Stomach (tissue), 8 donors: ENCODE measurements at regions not wholly inside any gene's neighbourhood (a gene's known extent, or its start where the extent isn't known, plus 50 kb on each side); places are given as distances from the start of the nearest gene placed in this dataset.

Experiments used
- DNase-seq, 2 donors: peaks; one replicate each; pipeline versions ENCODE4 v3.0.0 to v3.0.0-alpha.2; 2013 to 2019
- H3K27ac ChIP-seq, 5 donors: fragments of 200-600 bp in 4 of 5; sonication (generic) in 4 of 5; one replicate each; pipeline ENCODE4 v1.5.1; 2013 to 2019; ENCODE audit warnings: mild to moderate bottlenecking in 1 of 5, moderate library complexity in 1 of 5
- H3K27me3 ChIP-seq, 3 donors: fragments of 200-600 bp; sonication (generic); one replicate each; pipeline ENCODE4 v1.5.1; 2017 to 2019; ENCODE audit warnings: mixed run types in 1 of 3
- H3K36me3 ChIP-seq, 4 donors: fragments of 200-600 bp; sonication (generic); 1 replicate in 3 of 4; 2 replicates in 1 of 4; pipeline ENCODE4 v1.5.1; 2016 to 2019
- H3K4me1 ChIP-seq, 4 donors: fragments of 200-600 bp; sonication (generic); one replicate each; pipeline ENCODE4 v1.5.1; 2016 to 2019
- H3K4me3 ChIP-seq, 4 donors: fragments of 200-600 bp; sonication (generic) in 3 of 4; one replicate each; pipeline ENCODE4 v1.5.1; 2016 to 2019; ENCODE audit warnings: mild to moderate bottlenecking in 1 of 4
- H3K9me3 ChIP-seq, 4 donors: fragments of 200-600 bp; sonication (generic); one replicate each; pipeline ENCODE4 v1.5.1; 2016 to 2019
- EP300 ChIP-seq: sonication (generic); formaldehyde crosslinking; IDR thresholded peaks from one replicate; pipeline ENCODE4 v1.6.1; 2017; ENCODE audit warnings: antibody characterized with exemption
- POLR2A ChIP-seq, 4 donors: fragments of 450-650 bp; IDR thresholded peaks; one replicate each; pipeline ENCODE4 v1.6.1; 2016; ENCODE audit warnings: antibody characterized with exemption in 4 of 4, control low read depth in 2 of 4, mild to moderate bottlenecking in 1 of 4, moderate library complexity in 1 of 4
- POLR2AphosphoS5 ChIP-seq, 3 donors: sonication (generic); formaldehyde crosslinking; IDR thresholded peaks; one replicate each; pipeline ENCODE4 v1.6.1; 2016; ENCODE audit warnings: antibody characterized with exemption in 3 of 3
- WGBS, 5 donors: extraction: QIAGEN DNeasy Blood & Tissue Kit in 3 of 5; methylation state at CpG; one replicate each; pipeline versions ENCODE4 v1.1.5 to v1.1.7; 2013 to 2018; 5-methylcytosine and 5-hydroxymethylcytosine counted together
- intact Hi-C: fragments of 100-400 bp; cut with DNase I; formaldehyde crosslinking; loops from one replicate; pipeline ENCODE4 v1.15.1; 2023; ENCODE audit warnings: low total_unique reads
- TF ChIP-seq, protein P1 (sequence below), 7 experiments: fragments of 450-650 bp in 4 of 7; fragments of 200-600 bp in 3 of 7; sonication (generic) in 3 of 7; IDR thresholded peaks; one replicate each; pipeline ENCODE4 v1.5.1; 2016 to 2019; ENCODE audit warnings: antibody characterized with exemption in 7 of 7, control low read depth in 2 of 7, mild to moderate bottlenecking in 1 of 7
- donor health status: healthy with polysubstance abuse.
- donor health status: Bipolar disorder and iron deficiency.
- donor health status: healthy.

DNA sequence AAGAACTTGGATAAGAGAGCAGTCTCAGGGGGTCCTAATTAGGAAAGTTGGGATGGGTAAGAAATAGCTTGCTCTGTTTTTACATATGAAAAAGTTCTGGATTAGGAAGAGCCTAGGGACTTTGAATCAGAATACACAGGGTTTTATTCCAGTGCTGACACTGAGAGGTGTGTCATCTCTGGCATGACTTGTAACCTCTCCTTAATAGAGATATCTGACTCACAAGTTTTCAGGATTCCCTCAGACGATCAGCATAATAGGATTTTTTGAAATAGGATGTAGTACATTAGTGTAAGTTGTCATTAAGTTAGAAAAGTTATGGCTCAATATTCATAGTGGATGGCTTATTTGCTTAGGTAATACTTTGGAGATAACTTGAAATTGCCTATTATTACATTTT is 555.2 kb upstream of the MIR17HG start:
- no peak for DNase-seq
- no peaks in the 10 kb centered on the region for H3K27me3 ChIP-seq
- H3K27ac ChIP-seq = no peak overlapping the region
- no peak overlapping the region for H3K4me3 ChIP-seq
- no peaks in the 10 kb centered on the region for H3K36me3 ChIP-seq
- whole genome bisulfite sequencing, 5 donors = 74 to 79% (median 76%) methylated on average over 1 of the region's 1 CpG
- no peaks in the 10 kb centered on the region for H3K4me1 ChIP-seq
- no peaks in the 10 kb centered on the region for H3K9me3 ChIP-seq
- TF ChIP-seq EP300 (no peak), POLR2A (IDR thresholded peaks at IDR 0.05) (no peak), POLR2AphosphoS5 (IDR thresholded peaks at IDR 0.05) (no peak)
- TF ChIP-seq, protein P1, sequence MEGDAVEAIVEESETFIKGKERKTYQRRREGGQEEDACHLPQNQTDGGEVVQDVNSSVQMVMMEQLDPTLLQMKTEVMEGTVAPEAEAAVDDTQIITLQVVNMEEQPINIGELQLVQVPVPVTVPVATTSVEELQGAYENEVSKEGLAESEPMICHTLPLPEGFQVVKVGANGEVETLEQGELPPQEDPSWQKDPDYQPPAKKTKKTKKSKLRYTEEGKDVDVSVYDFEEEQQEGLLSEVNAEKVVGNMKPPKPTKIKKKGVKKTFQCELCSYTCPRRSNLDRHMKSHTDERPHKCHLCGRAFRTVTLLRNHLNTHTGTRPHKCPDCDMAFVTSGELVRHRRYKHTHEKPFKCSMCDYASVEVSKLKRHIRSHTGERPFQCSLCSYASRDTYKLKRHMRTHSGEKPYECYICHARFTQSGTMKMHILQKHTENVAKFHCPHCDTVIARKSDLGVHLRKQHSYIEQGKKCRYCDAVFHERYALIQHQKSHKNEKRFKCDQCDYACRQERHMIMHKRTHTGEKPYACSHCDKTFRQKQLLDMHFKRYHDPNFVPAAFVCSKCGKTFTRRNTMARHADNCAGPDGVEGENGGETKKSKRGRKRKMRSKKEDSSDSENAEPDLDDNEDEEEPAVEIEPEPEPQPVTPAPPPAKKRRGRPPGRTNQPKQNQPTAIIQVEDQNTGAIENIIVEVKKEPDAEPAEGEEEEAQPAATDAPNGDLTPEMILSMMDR (IDR thresholded peaks at IDR 0.05) = no peak
- intact Hi-C loops = no loop called here

DNA sequence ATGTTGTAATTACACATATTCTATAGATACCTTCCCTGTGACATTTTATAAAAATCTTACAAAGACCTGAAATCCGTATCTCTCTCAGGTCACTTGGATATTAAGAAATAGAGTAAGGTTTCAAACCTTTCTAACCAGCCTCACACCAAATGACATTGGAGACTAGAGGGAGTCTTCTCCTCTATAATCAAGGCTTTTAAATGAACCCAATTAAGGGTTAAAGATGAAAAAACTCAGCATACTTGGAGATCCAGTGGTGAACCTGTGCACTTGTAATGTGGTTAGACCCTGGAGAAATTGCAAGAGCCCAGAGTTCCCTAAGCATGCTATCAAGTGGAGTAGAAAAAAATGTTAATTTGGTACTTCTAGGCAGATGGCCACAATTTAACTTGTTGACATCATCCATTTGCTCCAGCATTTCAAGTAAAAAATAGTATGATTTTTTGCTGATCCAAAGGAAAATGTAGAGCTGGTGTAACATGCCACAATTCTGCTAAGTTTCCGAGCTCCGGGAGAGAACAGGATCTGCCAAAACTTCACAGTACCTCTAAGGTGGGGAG is 554.1 kb upstream of the MIR17HG start:
- peak in 1 of 2 donors; percentile 48 for DNase-seq
- Histone ChIP-seq H3K36me3 (no peaks in the 10 kb centered on the region), H3K4me1 (no peaks in the 10 kb centered on the region), H3K9me3 (no peaks in the 10 kb centered on the region), H3K4me3 (no peak overlapping the region), H3K27me3 (no peaks in the 10 kb centered on the region), H3K27ac (no peak overlapping the region)
- 69 to 90% (median 85%) methylated on average over 3 of the region's 3 CpGs for WGBS, 5 donors
- TF ChIP-seq, protein P1 (IDR thresholded peaks at IDR 0.05) = no peak
- TF ChIP-seq POLR2AphosphoS5 (IDR thresholded peaks at IDR 0.05) (no peak), EP300 (no peak), POLR2A (IDR thresholded peaks at IDR 0.05) (no peak)
- intact Hi-C loops = no loop called here

DNA sequence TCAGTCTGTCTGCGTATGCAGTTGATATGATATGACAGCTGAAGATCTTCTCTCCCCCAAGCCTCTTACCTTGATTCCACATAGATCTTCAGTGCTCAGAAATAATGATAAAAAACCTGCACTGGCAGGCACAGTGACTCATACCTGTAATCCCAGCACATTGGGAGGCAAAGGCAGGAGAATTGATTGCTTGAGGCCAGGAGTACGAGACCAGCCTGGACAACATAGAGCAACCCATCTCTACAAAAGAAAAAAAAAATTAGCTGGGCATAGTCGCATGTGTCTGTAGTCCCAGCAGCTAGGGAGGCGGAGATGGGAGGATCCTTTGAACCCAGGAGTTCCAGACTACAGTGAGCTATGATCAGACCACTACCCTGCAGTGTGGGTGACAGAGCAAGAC is 551.0 kb upstream of the MIR17HG start:
- intact Hi-C loops = no loop called here
- H3K9me3 ChIP-seq = no peaks in the 10 kb centered on the region
- DNase-seq = no peak
- no peaks in the 10 kb centered on the region for H3K36me3 ChIP-seq
- no peaks in the 10 kb centered on the region for H3K4me1 ChIP-seq
- TF ChIP-seq EP300 (no peak), POLR2A (IDR thresholded peaks at IDR 0.05) (no peak), POLR2AphosphoS5 (IDR thresholded peaks at IDR 0.05) (no peak)
- TF ChIP-seq, protein P1 (IDR thresholded peaks at IDR 0.05) = no peak
- H3K27me3 ChIP-seq = no peaks in the 10 kb centered on the region
- no peak overlapping the region for H3K4me3 ChIP-seq
- no peak overlapping the region for H3K27ac ChIP-seq
- WGBS, 5 donors = 71 to 82% (median 74%) methylated on average over 4 of the region's 4 CpGs

DNA sequence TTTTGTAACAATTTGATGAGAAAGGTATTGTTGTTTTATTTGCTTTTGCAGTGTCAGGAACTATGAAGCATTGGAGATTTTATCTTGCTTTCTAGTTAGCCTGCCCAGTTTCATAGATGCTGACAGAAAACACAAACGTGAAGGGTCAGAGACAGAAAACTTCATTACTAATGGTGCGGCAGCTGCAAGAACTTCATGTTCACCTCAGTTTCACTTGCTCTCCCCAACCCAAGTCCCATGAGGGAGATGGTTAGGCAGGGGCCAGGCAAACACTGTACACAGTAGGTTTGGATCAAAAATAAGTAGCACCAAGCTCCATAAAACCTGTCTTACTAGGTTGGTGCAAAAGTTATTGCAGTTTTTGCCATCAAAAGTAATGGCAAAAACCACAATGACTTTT is 550.2 kb upstream of the MIR17HG start:
- Histone ChIP-seq H3K27ac (no peak overlapping the region), H3K9me3 (no peaks in the 10 kb centered on the region), H3K27me3 (no peaks in the 10 kb centered on the region), H3K36me3 (no peaks in the 10 kb centered on the region), H3K4me1 (no peaks in the 10 kb centered on the region), H3K4me3 (no peak overlapping the region)
- intact Hi-C loops = no loop called here
- WGBS, 5 donors = 76 to 84% (median 82%) methylated on average over 2 of the region's 2 CpGs
- TF ChIP-seq EP300 (no peak), POLR2AphosphoS5 (IDR thresholded peaks at IDR 0.05) (no peak)
- TF ChIP-seq, protein P1 (IDR thresholded peaks at IDR 0.05) = no peak
- DNase-seq = no peak
